HUES64 (cell line): ENCODE measurements at regions not wholly inside any gene's neighbourhood (a gene's known extent, or its start where the extent isn't known, plus 50 kb on each side); places are given as distances from the start of the nearest gene placed in this dataset.
"Not testable (repeated sequence)": the region's sequence is repeated elsewhere in the genome, so short reads cannot be mapped to it uniquely, and the experiment has no call there.

ENCODE experiments used
- H3K27ac ChIP-seq: 2 replicates; pipeline ENCODE4 v1.7.0; 2013; ENCODE audit warnings: low read depth, low read length, inconsistent platforms
- H3K27me3 ChIP-seq: 2 replicates; pipeline ENCODE4 v1.6.1; 2013; ENCODE audit warnings: mild to moderate bottlenecking, low read length; ENCODE audit not compliant: insufficient read depth
- H3K36me3 ChIP-seq: 2 replicates; pipeline ENCODE4 v1.6.1; 2013; ENCODE audit warnings: mild to moderate bottlenecking, low read length; ENCODE audit not compliant: insufficient read depth
- H3K4me1 ChIP-seq: 2 replicates; pipeline ENCODE4 v1.6.1; 2013; ENCODE audit warnings: mild to moderate bottlenecking, low read length, moderate library complexity; ENCODE audit not compliant: insufficient read depth
- H3K4me3 ChIP-seq: 2 replicates; pipeline ENCODE4 v1.5.1; 2013; ENCODE audit warnings: mild to moderate bottlenecking, low read length, moderate library complexity
- H3K9ac ChIP-seq: 2 replicates; pipeline ENCODE4 v1.6.1; 2013; ENCODE audit warnings: mild to moderate bottlenecking, low read depth, low read length
- H3K9me3 ChIP-seq: 2 replicates; pipeline ENCODE4 v1.6.1; 2013; ENCODE audit warnings: low read depth, low read length; ENCODE audit not compliant: insufficient read depth
- WGBS: fragments of 150-250, 120-280 bp; methylation state at CpG from one replicate; pipeline ENCODE4 v1.1.7; 2013; ENCODE audit warnings: missing lambda C conversion rate; 5-methylcytosine and 5-hydroxymethylcytosine counted together

- 93% methylated on average over 3 of the region's 3 CpGs for WGBS
- no peaks in the 10 kb centered on the region for H3K27me3 ChIP-seq
- H3K27ac ChIP-seq = no peak overlapping the region
- no peaks in the 10 kb centered on the region for H3K36me3 ChIP-seq
- no peak overlapping the region for H3K9ac ChIP-seq
- H3K9me3 ChIP-seq = peaks cover 12% of the 10 kb centered on the region; the same call in 1 of the 2 replicates
- peaks cover 17% of the 10 kb centered on the region; the same call in 1 of the 2 replicates for H3K4me1 ChIP-seq
- no peak overlapping the region for H3K4me3 ChIP-seq
Measured at GRCh38 chr5:89668821-89669220, 740.7 kb downstream of the CETN3 start.

- Histone ChIP-seq H3K36me3 (no peaks in the 10 kb centered on the region), H3K4me1 (no peaks in the 10 kb centered on the region), H3K4me3 (no peak overlapping the region), H3K9me3 (peaks cover 12% of the 10 kb centered on the region; the same call in 1 of the 2 replicates), H3K27me3 (no peaks in the 10 kb centered on the region), H3K9ac (no peak overlapping the region), H3K27ac (no peak overlapping the region)
- 90% methylated on average over 3 of the region's 4 CpGs for WGBS
Measured at GRCh38 chr5:89662499-89662898, 747.1 kb downstream of the CETN3 start.

DNA sequence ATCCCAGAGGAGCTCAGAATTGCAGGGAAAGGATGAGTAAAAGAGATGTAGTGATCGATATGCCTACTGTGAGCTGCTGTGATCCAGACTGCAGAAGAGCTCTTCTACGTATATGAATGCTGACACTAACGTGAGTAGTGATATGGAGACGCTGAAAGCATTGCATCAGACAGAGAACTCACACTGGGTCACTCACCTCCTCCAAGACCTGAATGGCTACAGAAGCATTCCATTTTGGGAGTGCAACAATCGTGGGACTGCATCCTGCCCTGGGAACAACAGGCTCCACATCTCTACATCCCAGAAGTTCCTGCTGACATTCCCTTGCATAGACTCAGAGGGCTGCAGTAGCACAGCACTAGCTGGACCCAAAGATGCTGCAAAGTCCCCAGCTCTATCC lies 755.9 kb upstream of the MEF2C start:
- Histone ChIP-seq H3K9ac (no peak overlapping the region), H3K9me3 (peaks cover 13% of the 10 kb centered on the region), H3K4me3 (no peak overlapping the region), H3K27ac (no peak overlapping the region), H3K27me3 (no peaks in the 10 kb centered on the region), H3K36me3 (no peaks in the 10 kb centered on the region), H3K4me1 (no peaks in the 10 kb centered on the region)
- WGBS = 94% methylated on average over 5 of the region's 5 CpGs

GRCh38 chr5:89634176-89634575 lies 751.2 kb upstream of the MEF2C start:
- not testable (repeated sequence) for H3K4me1 ChIP-seq, H3K27ac ChIP-seq, H3K27me3 ChIP-seq, H3K4me3 ChIP-seq, H3K36me3 ChIP-seq, H3K9ac ChIP-seq
- 87% methylated on average over 2 of the region's 3 CpGs for WGBS
- H3K9me3 ChIP-seq = peaks cover 14% of the 10 kb centered on the region

DNA sequence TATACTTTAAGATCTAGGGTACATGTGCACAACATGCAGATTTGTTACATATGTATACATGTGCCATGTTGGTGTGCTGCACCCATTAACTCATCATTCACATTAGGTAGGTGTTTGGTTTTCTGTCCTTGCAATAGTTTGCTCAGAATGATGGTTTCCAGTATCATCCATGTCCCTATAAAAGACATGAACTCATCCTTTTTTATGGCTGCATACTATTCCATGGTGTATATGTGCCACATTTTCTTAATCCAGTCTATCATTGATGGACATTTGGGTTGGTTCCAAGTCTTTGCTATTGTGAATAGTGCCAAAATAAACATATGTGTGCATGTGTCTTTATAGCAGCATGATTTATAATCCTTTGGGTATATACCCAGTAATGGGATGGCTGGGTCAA lies 747.1 kb upstream of the MEF2C start:
- H3K9me3 ChIP-seq, H3K27ac ChIP-seq, H3K27me3 ChIP-seq, H3K4me1 ChIP-seq, H3K36me3 ChIP-seq, H3K9ac ChIP-seq, H3K4me3 ChIP-seq: not testable (repeated sequence)

- 97% methylated on average over 3 of the region's 4 CpGs for WGBS
Measured at GRCh38 chr5:89628876-89629635, 746.1 kb upstream of the MEF2C start.

DNA sequence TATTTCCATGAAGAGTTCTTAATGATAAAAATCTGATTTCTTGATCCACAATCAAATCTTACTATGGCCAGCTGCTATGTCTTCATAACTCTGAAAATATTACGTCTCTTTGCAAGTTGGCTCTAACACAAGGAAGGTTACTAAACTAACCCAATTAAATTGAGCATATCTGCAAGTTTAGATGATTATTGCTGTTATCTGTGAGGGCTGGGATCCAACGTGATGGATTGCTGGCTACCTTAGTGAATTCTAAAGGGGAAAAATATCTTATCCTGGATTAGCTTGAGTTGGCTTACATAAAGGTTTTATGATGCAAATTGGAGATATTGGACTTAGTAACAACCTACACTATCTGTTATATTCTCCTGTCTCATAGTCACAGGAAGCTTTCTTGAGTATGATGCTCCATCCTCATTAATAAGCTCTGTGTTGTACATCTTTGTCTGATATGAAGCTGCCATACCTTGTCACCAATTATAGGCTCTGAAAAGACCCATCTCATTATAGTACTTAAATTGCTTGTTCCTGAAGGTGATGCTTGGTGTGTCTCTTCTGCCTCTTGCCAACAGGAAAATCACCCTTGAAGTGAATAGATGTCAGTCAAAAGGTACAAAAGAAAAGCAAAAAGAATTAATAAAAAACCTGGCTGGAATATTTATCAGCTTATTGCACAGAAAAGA lies 733.0 kb upstream of the MEF2C start:
- 81% methylated on average over 2 of the region's 2 CpGs for WGBS
- Histone ChIP-seq H3K9me3 (peaks cover 8% of the 10 kb centered on the region), H3K4me3 (no peak overlapping the region), H3K9ac (no peak overlapping the region), H3K36me3 (no peaks in the 10 kb centered on the region), H3K27ac (no peak overlapping the region), H3K27me3 (no peaks in the 10 kb centered on the region), H3K4me1 (no peaks in the 10 kb centered on the region)

More at GRCh38 chr5:89628876-89629635, 746.1 kb upstream of the MEF2C start:
- H3K4me3 ChIP-seq = no peak overlapping the region
- no peaks in the 10 kb centered on the region for H3K36me3 ChIP-seq
- no peaks in the 10 kb centered on the region for H3K4me1 ChIP-seq
- peaks cover 7% of the 10 kb centered on the region; the same call in 1 of the 2 replicates for H3K9me3 ChIP-seq
- no peak overlapping the region for H3K9ac ChIP-seq
- H3K27ac ChIP-seq = no peak overlapping the region
- no peaks in the 10 kb centered on the region for H3K27me3 ChIP-seq

DNA sequence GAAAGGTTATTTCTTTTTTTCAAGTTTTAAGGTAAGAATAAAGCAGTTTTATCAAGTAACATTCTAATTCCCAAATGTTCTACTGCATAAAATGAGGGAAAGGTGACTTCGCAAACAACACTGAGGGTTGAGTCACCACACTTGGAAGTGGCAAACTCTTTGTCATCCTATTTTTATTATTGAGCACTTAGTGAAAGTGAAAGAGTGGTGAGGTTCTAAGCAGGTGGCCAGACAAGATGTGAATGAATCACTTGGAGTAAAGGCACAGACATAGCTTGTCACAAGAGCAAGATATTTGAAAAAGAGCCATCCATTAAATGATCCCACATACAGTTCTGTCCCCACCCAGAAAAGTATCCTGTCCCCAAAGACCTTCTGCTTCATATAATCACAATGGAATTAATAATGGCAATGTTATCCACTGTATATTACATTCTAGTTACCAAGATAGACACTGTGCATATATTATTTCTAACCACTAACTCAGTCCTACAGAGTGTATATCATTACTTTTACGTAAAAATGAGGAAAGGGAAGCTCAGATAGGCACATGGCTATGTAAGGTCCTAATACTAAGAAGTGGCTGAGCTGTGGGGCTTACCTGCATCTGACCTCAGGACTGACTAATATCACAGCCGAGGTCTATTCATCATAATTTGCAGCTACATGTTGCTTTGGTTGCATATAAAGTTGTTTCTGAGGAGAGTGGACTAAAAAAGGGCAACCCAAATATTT lies 730.4 kb upstream of the MEF2C start:
- Histone ChIP-seq H3K9me3 (no peaks in the 10 kb centered on the region), H3K27ac (no peak overlapping the region), H3K4me1 (no peaks in the 10 kb centered on the region), H3K9ac (no peak overlapping the region), H3K36me3 (no peaks in the 10 kb centered on the region), H3K4me3 (no peak overlapping the region), H3K27me3 (no peaks in the 10 kb centered on the region)
- WGBS = 100% methylated on average over 2 of the region's 3 CpGs

- H3K9ac ChIP-seq = no peak overlapping the region
- WGBS = 56% methylated on average over 2 of the region's 4 CpGs
Measured at GRCh38 chr5:89606939-89607534, 724.1 kb upstream of the MEF2C start.

GRCh38 chr5:89604342-89604741 lies 721.4 kb upstream of the MEF2C start:
- Histone ChIP-seq H3K9me3 (no peaks in the 10 kb centered on the region), H3K36me3 (no peaks in the 10 kb centered on the region), H3K27me3 (no peaks in the 10 kb centered on the region), H3K27ac (no peak overlapping the region), H3K4me1 (peaks cover 20% of the 10 kb centered on the region), H3K4me3 (no peak overlapping the region), H3K9ac (no peak overlapping the region)
- WGBS = 67% methylated on average over 1 of the region's 1 CpG

More at GRCh38 chr5:89606939-89607534, 724.1 kb upstream of the MEF2C start:
- Histone ChIP-seq H3K4me3 (no peak overlapping the region), H3K36me3 (no peaks in the 10 kb centered on the region), H3K9me3 (no peaks in the 10 kb centered on the region), H3K4me1 (peaks cover 20% of the 10 kb centered on the region), H3K27ac (no peak overlapping the region), H3K27me3 (no peaks in the 10 kb centered on the region)

DNA sequence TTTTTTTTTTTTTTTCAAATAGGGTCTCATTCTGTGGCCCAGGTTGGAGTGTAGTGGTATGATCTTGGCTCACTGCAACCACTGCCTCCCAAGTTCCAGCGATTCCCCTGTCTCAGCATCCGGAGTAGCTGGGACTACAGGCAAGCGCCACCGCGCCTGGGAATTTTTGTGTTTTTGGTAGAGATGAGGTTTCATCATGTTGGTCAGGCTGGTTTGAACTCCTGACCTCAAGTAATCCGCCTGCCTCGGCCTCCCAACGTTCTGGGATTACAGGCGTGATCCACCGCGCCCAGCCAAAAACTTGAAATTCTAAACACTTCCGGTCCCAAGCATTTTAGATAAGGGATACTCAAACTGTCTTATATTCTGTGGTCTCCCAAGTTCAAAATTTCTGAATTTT lies 718.9 kb upstream of the MEF2C start:
- WGBS = 95% methylated on average over 12 of the region's 12 CpGs
- no peaks in the 10 kb centered on the region for H3K27me3 ChIP-seq
- H3K4me1 ChIP-seq = peaks cover 7% of the 10 kb centered on the region

More for the DNA sequence above, 718.9 kb upstream of the MEF2C start:
- H3K4me3 ChIP-seq = no peak overlapping the region
- H3K9me3 ChIP-seq = no peaks in the 10 kb centered on the region
- no peaks in the 10 kb centered on the region for H3K36me3 ChIP-seq
- H3K27ac ChIP-seq = no peak overlapping the region
- no peak overlapping the region for H3K9ac ChIP-seq
